ENCODE measurements at regions not wholly inside any gene's neighbourhood (a gene's known extent, or its start where the extent isn't known, plus 50 kb on each side); places are given as distances from the start of the nearest gene placed in this dataset.
A peak's percentile ranks its signal among the peaks of the same experiment; 100 is the strongest.
"Not testable (repeated sequence)": the region's sequence is repeated elsewhere in the genome, so short reads cannot be mapped to it uniquely, and the experiment has no call there.

DNA sequence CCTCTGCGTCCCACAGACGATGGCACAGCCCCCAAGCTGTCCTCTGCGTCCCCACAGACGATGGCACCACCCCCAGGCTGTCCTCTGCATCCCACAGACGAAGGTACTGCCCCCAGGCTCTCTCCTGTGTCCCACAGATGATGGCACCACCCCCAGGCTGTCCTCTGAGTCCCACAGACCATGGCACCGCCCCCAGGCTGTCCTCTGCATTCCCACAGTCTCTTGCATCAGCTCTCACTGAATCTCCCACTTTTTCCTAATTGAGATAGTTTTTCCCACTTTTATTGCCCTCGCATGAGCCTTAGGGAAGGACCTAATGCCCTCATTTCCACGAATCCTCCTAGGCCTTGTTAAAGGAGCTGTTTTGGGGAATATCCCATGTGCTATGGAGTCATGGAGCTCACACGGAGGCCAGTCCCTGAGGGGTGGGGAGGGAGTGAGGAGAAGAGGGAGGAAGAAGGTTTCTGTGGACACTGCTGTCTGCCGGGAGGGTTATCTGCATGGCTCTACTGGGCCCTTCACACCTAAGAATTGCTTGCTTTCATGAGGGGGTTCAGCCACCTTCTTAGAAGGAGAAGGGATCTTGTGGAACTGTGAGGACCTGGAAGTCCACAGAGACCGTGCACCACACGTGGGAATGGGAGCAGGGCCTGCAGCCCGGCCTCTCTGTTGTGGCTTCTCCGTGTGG, 58.2 kb upstream of the PTCH1 start:
- no peak for DNase-seq (ENCODE audit: low spot score)

DNA sequence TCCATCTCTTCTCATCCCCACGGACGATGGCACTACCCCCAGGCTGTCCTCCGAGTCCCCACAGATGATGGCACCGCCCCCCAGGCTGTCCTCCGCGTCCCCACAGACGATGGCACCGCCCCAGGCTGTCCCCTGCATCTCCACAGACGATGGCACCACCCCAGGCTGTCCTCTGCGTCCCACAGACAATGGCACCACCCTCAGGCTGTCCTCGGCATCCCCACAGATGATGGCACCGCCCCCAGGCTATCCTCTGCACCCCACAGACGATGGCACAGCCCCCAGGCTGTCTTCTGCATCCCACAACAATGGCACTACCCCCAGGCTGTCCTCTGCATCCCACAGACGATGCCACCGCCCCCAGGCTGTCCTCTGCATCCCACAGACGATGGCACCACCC, 57.4 kb upstream of the PTCH1 start:
- peak; percentile 22 for DNase-seq (ENCODE audit: low spot score)

DNA sequence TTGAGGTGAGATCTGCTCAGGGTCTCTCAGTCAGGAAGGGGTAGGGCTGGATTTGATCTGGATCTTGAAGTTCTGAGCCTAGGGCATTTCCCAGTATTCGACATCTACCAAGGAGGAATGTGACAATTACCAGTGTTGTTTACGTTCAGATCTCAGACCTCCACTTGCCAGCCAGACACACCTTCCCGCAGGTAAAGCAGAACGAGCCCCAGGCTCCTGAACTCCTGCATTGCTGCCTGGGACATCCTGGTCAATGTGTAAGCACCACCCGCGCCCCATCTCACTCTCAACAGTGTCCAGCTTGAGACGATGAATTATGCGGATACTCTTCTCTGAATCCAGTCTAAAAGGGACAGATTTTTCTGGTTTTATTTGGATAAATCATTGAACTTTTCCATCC, 56.7 kb upstream of the PTCH1 start:
- DNase-seq (ENCODE audit: low spot score): no peak

DNA sequence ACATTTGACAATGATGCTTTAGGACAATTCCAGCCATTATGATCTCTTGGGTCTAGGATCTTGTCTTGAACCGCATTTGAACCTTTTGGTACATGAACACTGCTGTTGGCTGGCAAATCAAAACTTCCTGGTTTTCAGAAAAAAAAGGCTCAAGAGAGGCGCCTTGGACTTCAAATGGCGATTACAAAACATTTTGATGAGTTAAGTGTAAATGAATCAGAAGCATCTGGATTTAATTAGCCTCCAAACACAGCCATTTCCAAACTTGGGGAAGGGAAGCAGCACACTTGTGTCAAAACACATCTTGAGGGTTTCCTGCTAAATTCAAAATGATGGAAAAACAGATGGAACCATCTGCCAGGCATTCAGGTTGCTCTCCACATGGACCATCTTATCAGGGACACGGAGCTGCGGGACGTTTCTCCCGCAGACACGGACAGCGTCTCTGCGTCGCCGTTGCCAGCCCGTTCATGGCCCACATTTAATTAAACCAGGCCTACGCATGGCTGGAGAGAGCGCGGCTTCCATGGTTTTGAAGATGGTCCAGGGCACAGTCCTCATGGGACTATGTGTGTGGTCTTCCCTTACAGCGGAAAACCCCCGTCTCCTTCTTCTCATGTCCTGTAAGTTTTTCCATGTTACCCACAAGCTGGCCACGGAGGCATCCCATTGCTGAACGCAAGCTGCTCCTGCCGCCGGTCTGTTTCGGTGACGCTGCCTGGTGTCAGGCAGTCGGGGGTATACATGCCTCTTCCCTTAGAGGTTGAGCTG, 55.8 kb upstream of the PTCH1 start:
- DNase-seq (ENCODE audit: low spot score): no peak

DNA sequence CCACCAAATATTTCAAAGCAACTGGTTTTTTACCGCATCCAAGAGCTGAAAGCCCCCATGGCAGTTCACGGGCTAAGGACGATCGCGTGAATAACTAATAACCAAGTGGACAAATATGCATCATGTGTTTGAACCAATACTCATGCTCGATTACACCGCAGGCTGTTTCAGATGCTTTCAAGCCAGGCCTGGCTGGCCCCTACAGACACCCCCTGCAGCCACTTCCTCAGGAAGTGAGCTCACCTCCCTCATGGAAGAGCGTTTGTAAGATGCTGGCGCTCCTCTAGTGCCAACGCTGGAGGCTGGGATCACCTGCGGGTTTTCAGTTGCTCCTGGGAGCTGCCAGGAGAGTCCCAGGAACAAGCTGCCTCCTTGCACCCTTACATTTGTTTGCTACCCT, 53.9 kb upstream of the PTCH1 start:
- DNase-seq (ENCODE audit: low spot score): no peak

DNA sequence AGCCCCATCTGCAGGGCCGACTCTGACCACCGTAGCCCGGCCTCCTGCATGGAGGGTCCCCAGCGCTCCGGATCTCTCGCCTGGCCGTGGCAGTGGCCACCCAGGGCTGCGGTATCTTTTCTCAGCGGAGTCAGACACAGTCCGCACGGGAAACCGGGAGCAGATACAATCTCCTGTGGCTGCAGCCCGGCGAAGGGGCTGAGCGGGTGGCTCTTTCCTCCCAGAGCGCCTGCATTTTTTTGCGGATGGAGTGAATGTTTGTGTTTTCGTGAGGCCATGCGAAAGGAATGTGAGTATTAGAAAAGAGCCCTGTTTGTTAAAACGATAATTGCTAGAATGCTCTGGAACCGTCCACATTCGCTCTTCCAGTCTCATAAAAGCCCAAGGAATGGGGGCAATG, 53.4 kb upstream of the PTCH1 start:
- no peak for DNase-seq (ENCODE audit: low spot score)

DNA sequence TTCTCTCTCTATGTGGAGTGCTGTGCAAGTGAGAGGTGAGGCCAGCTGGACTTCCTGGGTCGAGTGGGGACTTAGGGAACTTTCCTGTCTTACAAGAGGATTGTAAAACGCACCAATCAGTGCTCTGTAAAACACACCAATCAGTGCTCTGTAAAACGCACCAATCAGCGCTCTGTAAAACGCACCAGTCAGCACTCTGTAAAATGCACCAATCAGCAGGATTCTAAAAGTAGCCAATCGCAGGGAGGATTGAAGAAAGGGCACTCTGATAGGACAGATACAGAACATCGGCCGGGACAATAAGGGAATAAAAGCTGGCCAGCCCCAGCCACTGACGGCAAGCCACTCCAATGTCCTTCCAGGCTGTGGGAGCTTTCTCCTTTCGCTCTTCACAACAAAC, 52.0 kb upstream of the PTCH1 start:
- not testable (repeated sequence) for DNase-seq (ENCODE audit: low spot score)

Data from Ammon's horn (tissue), 1 donor.